Lower leg skin (tissue), 3 donors: ENCODE measurements at regions not wholly inside any gene's neighbourhood (a gene's known extent, or its start where the extent isn't known, plus 50 kb on each side); places are given as distances from the start of the nearest gene placed in this dataset.

ENCODE experiments used
- POLR2A ChIP-seq, 2 donors: fragments of 450-650 bp; IDR thresholded peaks; one replicate each; pipeline ENCODE4 v1.6.1; 2016 to 2017; ENCODE audit warnings: antibody characterized with exemption in 2 of 2, mild to moderate bottlenecking in 1 of 2, moderate library complexity in 1 of 2
- TF ChIP-seq, protein P1 (sequence below), 3 donors: fragments of 450-650 bp; IDR thresholded peaks; one replicate each; pipeline ENCODE4 v1.5.1; 2016; ENCODE audit warnings: antibody characterized with exemption in 3 of 3, mild to moderate bottlenecking in 3 of 3, moderate library complexity in 2 of 3

- TF ChIP-seq, protein P1, sequence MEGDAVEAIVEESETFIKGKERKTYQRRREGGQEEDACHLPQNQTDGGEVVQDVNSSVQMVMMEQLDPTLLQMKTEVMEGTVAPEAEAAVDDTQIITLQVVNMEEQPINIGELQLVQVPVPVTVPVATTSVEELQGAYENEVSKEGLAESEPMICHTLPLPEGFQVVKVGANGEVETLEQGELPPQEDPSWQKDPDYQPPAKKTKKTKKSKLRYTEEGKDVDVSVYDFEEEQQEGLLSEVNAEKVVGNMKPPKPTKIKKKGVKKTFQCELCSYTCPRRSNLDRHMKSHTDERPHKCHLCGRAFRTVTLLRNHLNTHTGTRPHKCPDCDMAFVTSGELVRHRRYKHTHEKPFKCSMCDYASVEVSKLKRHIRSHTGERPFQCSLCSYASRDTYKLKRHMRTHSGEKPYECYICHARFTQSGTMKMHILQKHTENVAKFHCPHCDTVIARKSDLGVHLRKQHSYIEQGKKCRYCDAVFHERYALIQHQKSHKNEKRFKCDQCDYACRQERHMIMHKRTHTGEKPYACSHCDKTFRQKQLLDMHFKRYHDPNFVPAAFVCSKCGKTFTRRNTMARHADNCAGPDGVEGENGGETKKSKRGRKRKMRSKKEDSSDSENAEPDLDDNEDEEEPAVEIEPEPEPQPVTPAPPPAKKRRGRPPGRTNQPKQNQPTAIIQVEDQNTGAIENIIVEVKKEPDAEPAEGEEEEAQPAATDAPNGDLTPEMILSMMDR (IDR thresholded peaks at IDR 0.05): no peak
- no peak for TF ChIP-seq POLR2A (IDR thresholded peaks at IDR 0.05)
Observed at GRCh38 chr18:24862201-24862816, 401.9 kb downstream of the HRH4 start.
